GM19025 (cell line): ENCODE measurements at regions not wholly inside any gene's neighbourhood (a gene's known extent, or its start where the extent isn't known, plus 50 kb on each side); places are given as distances from the start of the nearest gene placed in this dataset.

ENCODE experiments used
- ATAC-seq: cut with Tn5 transposase; IDR thresholded peaks from one replicate; pipeline ENCODE4 v1.9.1; 2021; ENCODE audit warnings: mild to moderate bottlenecking, low read depth, moderate library complexity; ENCODE audit not compliant: unreplicated experiment

DNA sequence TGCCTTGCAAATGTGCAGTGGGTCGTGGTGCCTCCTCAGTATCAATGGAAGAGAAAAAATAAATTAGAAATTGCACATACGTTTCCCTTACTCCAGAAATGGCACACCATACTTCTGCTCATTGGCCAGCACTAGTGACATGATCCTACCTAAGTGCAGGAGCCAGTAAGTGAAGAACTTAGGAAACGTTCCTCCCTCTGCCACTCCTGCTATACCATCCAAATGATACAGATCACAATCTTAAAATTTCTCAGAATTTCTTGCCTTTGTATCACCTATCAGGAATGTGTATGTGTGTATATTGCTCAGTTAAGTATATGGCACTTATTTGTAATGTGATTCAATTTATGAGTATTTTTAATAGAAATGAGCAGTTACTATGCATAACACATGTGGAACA, 237.0 kb upstream of the UBE2E3 start:
- ATAC-seq, result no peak

DNA sequence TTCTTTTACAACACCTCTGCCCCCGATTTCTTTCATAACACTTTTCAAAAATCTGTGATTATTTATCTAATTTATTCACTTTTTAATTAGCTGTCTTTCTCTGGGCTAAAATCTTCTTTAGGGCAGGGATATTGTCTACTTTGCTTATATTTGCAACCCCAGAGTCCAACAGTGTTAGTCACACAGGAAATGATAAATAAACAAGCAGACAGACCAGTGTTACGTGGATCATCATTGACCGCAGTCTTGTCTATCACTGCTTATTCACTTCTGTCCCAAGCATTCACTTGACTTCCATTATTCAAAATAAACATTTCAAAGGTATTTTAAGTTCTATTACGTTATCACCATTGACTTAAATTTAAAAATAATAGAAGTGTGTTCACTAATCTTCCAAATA, 237.6 kb upstream of the UBE2E3 start:
- ATAC-seq, result no peak

GRCh38 chr2:180739070-180739469, 241.3 kb upstream of the UBE2E3 start:
- ATAC-seq, result no peak

DNA sequence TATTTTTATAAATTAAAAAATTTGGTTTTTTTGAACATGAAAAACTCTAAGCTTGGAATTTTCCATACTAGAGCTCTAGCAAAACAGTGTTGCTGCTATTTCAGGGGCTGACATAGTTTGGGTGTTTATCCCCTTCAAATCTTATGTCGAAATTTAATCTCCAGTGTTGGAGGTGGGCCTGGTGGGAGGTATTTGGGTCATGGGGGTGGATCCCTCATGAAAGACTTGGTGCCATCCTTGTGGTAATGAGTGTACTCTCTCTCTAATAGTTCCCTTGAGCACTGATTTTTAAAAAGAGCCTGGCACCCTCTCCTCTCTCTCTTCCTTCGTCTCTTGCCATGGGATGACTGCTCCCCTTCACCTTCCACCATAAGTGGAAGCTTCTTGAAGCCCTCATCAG, 244.6 kb upstream of the UBE2E3 start:
- no peak for ATAC-seq

DNA sequence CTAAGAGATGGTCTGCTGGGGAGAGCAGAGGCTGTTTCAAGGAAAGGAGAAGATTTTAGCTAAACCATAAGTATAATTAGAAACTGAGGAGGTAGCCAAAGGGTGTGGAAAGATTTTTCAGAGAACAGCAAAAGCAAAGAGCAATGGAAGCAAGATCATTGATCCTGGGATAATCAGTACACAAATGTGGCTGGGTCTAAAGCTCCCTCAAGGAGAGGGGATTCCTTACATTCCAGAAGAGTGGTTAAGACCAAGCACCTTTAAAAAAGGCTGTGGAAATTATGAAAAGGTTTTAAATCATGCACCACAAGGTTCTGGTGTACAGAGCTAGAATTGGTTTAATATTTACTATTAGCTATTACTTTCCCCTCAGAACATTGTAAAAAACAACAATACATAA, 246.0 kb upstream of the UBE2E3 start:
- ATAC-seq, result no peak

GRCh38 chr2:180733330-180733729, 247.1 kb upstream of the UBE2E3 start:
- ATAC-seq, result no peak

GRCh38 chr2:180732337-180732736, 248.1 kb upstream of the UBE2E3 start:
- ATAC-seq, result no peak

GRCh38 chr2:180730976-180731375, 249.4 kb upstream of the UBE2E3 start:
- no peak for ATAC-seq

DNA sequence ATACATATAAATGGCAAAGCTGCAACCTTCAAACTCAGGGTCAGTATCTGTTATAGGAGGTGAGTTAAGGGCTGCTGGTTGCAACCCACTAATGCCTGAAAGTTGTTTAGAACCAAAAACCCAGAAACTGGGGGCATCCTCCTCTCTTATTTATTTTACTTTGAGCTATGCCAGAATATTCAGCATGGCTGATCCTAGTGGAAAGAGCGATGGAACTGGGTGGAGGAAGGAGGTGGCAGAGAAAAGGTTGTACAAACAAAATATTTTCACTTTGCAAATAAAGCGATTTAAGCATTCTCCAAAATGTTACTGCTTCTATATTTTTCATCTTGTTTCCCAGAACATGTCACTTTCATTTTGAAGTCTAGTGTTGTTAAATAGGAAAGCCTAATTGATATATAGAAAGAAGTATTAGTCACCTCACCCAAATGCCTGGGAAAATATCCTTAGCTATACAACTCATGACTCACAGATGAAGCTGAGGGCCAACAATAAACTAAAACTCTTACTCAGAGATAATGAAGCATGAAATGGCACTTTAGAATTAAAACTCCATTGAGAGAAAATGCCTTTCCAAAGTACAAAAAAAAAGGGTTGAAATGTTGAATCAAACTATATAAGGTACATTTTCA, 251.4 kb upstream of the UBE2E3 start:
- ATAC-seq, result no peak

DNA sequence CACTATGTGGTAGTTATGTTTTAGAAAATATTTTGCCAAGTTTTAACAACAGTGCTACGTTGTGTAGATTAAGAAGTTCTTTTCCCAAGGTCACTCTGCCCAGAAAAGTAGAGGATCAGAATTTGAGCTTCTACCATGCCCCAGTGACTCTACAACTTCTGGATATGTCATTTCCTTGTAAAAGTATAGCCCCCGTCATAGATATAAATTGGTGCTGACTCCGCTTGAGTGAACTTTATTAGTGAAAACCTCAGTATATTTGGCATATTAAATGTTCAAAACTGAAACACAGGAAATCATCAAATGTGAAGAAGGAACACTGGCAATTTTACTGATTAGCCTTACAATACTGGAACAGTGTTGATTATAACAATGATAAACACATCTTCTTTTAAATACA, 256.7 kb upstream of the UBE2E3 start:
- no peak for ATAC-seq

DNA sequence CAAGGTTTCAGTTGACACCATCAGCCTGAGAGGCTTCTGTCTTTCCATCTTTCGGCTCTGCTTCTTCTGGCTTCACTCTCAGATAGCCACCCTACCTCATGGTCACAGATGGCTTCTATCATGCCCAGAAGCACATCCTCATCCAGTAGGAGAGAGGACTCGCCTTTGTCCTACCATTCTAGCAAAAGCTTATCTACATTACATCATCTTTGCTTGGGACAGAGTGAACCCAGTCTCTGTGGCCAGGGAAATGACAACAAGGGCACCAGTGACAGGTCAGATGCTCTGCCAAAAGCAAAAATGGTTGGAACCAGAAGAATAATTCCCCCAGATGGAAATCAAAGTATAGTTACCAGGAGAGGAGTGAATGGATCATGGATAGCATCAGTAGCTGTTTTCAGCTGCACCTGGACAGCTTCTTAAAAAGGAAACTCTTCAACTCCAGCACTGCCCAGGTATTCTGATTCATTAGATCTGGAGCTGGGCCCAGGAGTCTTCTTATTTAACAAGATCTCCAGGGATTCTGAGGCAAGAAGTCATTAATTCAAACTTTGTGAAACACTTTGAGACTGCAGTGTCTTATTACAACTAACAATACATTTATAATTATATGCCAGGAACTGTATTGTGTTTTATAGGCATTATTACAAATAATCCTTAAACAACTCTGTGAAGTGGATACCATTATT, 257.7 kb upstream of the UBE2E3 start:
- ATAC-seq, result no peak

GRCh38 chr2:180720829-180721228, 259.6 kb upstream of the UBE2E3 start:
- no peak for ATAC-seq

DNA sequence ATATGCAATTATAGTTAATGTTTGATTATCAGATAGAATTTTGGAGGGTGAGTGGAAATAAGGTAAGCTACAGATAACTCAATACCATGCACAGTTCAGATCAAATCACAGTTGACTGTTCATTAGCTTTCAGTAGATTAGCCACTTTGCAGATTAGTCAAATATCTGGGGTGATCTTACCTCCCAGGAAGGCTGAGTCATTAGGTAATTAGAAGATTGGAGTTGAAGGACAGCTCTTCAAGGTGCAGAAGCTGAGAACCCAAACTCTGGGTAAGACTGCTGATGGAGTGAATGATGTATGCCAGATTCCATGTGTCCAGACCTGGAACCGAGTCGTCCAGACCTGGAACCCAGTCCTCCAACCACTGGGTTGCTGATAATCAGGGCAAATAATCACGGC, 262.8 kb upstream of the UBE2E3 start:
- ATAC-seq, result no peak

GRCh38 chr2:180716186-180717180, 263.9 kb upstream of the UBE2E3 start:
- ATAC-seq, result no peak

GRCh38 chr2:180715044-180715443, 265.4 kb upstream of the UBE2E3 start:
- ATAC-seq, result no peak

GRCh38 chr2:180709392-180710145, 270.8 kb upstream of the UBE2E3 start:
- ATAC-seq, result no peak

DNA sequence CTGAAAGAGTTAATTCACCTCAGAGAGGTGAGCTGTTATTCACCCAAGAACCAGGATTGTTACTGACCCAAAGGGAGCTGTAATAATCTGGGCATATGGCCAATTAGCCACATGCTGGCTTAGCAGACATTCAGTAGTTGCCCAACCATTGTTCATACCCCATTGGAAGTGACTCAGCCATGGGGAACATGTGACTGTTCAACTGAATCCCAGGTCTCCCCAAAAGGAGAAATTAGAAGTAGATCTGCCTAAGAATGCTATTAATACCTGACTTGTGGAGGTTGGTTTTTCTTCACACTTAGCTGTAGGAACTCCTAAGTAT, 272.6 kb upstream of the UBE2E3 start:
- no peak for ATAC-seq

GRCh38 chr2:180707175-180707883, 273.1 kb upstream of the UBE2E3 start:
- no peak for ATAC-seq

GRCh38 chr2:180706694-180707093, 273.7 kb upstream of the UBE2E3 start:
- no peak for ATAC-seq

DNA sequence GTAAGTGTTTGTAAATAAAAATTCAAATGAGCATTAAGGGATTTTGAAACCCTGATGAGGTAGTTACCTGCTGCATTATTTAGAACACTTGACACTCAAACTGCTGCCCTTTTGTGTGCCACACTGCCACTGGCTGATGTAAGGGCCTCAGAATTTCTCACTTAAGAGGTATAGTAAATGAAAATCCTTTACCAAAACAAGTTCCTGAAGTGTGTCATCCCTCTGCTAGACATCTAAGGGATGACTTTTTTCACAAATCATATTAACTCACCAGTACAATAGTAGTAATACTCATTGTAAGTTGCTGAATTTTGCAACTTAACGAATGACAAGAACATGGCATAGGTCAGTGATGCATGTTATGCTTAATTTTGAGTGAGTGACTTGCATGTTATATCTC, 274.9 kb upstream of the UBE2E3 start:
- no peak for ATAC-seq
